Left cardiac atrium (tissue), 4 donors: ENCODE measurements at regions not wholly inside any gene's neighbourhood (a gene's known extent, or its start where the extent isn't known, plus 50 kb on each side); places are given as distances from the start of the nearest gene placed in this dataset.
"Not testable (repeated sequence)": the region's sequence is repeated elsewhere in the genome, so short reads cannot be mapped to it uniquely, and the experiment has no call there.

ENCODE experiments used
- ATAC-seq, 2 donors: fragments of 200-7000 bp; cut with Tn5 transposase; one replicate each; pipeline ENCODE4 v1.9.1; 2020; ENCODE audit warnings: mild to moderate bottlenecking in 2 of 2, moderate library complexity in 2 of 2
- DNase-seq: peaks from one replicate; pipeline ENCODE4 v3.0.0-alpha.2; 2020
- intact Hi-C, 2 donors: fragments of 100-400 bp; cut with DNase I; formaldehyde crosslinking; loops; one replicate each; pipeline versions ENCODE4 v1.14.1 to v1.15.1; 2022 to 2023
- donor health status: DM: no; HTN: yes; CAD: no.
- donor health status: DM: no; HTN: yes; CAD: no; lungs with severe emphysema.
- donor health status: DM: yes; HTN: yes; CAD: no.
- donor health status: Dilated cardiomyopathy.

DNA sequence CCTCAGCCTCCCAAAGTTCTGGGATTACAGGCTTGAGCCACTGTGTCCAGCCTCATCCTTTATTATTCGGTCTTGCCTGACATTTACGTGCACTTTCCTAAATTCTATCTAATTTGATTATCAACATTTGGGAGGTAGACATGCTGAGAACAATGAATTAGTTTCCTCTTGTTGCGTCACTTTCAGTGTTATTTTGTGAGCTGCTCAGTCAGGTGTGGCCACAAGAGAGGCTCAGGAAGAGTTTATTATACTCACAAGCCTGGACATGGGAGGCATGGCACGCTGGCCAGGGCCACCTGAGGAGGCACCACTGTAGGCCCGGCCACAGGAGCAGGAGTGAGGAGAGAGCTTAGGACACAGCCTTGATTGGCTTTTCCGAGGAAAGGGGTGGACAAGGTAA, 59.7 kb upstream of the RBFOX2 start:
- no peak for DNase-seq
- ATAC-seq = no peak
- intact Hi-C loops = no loop called here

- ATAC-seq (no peak), DNase-seq (no peak)
- intact Hi-C loops = no loop called here
Observed at GRCh38 chr22:36087784-36088183, 59.2 kb upstream of the RBFOX2 start.

DNA sequence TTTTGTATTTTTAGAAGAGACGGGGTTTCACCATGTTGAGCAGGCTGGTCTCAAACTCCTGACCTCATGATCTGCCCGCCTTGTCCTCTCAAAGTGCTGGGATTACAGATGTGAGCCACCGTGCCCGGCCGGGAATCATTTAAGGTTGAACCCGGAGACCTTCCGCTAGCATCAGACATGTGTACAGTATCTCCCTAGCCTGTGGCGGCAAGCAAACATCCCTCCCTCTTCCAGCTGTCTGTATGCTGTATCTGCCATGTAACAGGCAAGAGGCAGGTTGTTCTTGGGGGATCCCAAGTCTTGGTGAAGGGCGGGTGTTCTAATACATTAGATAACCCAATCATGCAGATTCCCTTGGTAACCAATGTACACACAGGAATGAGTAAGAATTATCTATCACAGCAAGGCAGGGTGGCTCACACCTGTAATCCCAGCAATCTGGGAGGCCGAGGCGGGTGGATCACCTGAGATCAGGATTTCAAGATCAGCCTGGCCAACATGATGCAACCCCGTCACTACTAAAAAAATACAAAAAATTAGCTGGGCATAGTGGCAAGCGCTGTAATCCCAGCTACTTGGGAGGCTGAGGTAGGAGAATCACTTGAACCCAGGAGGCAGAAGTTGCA, 58.1 kb upstream of the RBFOX2 start:
- ATAC-seq = no peak
- DNase-seq = no peak
- intact Hi-C loops = no loop called here

DNA sequence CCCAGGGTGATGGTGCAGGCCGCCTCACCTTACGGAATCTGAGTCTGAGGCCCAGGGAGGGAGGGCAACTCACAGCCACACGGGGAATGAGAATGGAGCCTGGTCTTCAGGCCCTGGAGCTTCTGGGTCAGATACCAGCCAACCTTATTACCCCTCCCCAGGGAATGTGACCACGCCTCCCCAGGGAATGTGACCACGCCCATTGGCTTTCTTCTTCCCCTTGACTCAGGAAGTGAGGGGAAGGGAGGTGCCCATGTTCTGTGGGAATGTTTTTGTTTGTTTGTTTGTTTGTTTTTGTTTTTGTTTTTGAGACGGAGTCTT, 57.5 kb upstream of the RBFOX2 start:
- DNase-seq = no peak
- intact Hi-C loops = no loop called here
- ATAC-seq = no peak

DNA sequence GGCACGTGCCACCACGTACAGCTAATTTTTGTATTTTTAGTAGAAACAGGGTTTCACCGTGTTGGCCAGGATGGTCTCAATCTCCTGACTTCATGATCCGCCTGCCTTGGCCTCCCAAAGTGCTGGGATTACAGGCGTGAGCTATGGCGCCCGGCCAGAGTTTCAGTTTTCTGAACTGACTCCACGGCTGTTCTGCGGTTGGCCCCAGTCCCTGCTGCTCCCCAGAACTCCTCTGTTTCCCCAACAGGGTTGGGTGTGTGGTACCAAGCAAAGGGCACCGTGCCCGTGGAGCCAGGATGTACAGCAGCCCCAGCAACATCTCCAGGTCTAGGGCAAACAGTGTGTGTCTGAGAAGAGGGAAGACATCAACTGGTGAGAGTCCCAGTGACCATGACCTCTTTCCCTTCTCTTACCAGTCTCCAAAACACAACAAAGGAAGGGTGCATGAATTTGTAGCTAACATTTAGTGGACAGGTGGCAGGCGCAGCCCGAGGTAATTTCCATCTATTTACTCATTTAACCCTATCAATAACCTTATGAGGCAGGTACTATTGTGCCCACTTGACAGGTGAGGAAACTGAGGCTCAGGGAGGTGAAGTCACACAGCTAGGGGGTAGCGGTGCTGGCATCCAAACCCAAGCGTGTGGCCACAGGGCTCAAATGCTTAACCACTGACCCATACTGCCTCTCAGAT, 57.0 kb upstream of the RBFOX2 start:
- DNase-seq = no peak
- no peak for ATAC-seq
- intact Hi-C loops = no loop called here

DNA sequence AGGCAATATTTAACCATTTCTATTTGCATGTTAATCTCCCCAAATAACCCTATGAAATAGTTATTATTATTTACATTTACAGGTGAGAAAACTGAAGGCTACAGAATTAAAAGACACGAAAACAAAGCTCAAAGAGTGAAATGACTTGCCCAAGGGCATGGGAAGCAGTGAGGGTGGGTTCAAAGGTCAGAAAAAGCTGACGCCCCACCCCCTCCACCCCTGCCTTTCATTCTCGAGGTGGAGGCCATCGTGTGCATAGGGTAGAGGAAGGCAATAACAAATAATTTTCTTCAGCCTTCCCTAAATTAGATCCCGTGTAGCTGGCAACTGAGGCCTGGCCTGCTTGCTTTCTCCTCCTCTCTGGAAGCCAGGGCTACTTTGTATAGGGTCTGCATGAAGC, 56.1 kb upstream of the RBFOX2 start:
- intact Hi-C loops = no loop called here
- no peak for DNase-seq
- ATAC-seq = no peak

DNA sequence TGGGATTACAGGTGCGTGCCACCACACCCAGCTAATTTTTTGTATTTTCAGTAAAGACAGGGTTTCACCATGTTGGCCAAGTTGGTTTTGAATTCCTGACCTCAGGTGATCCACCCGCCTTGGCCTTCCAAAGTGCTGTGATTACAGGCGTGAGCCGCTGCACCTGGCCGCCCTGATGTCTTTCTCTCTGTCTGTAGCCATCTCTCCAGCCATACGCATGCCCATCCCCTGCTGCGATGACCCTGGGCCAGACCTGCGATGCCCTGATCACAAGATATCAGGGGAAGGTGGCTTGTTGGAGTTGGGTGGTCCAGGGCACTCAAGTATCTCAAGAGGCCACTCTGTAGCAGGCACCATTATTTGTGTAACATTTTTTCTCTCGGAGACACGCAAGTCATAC, 54.4 kb upstream of the RBFOX2 start:
- no peak for ATAC-seq
- DNase-seq = no peak
- intact Hi-C loops = no loop called here

DNA sequence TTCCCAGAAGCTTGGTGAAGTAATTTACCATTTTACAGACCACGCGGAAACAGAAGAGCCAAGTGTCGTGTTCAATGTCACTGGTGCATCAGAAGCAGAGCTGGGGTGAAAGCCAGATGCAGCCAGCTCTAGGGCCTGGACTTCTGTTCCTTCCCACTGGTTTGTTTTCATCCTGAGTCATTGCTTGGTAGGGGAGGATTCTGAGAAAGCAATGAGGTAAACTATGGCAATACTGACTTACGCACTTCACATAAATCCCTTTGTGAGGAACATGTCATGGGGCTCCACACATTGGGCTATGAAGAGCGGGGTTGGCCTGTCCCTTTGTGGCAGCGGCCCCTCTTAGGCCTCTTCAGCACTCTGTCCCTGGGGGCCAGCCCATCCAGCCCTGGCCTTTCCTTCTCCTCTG, 52.4 kb upstream of the RBFOX2 start:
- ATAC-seq (peak in 1 of 2 donors; percentile 61), DNase-seq (peak; percentile 28)
- intact Hi-C loops = no loop called here

DNA sequence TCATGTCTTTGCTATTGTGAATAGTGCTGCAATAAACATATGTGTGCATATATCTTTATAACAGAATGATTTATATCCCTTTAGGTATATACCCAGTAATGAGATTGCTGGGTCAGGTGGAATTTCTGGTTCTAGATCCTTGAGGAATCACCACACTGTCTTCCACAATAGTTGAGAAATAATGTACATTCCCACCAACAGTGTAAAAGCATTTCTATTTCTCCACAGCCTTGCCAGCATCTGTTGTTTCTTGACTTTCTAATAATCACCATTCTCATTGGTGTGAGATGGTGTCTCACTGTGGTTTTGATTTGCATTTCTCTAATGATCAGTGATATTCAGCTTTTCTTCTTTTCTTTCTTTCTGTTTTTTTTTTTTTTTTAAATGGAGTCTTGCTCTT, 51.7 kb upstream of the RBFOX2 start:
- DNase-seq, ATAC-seq, intact Hi-C loops: not testable (repeated sequence)

GRCh38 chr22:36079041-36079440, 50.4 kb upstream of the RBFOX2 start:
- ATAC-seq = no peak
- no peak for DNase-seq
- intact Hi-C loops = no loop called here
